Mucosa of descending colon (tissue), 3 donors: ENCODE measurements at regions not wholly inside any gene's neighbourhood (a gene's known extent, or its start where the extent isn't known, plus 50 kb on each side); places are given as distances from the start of the nearest gene placed in this dataset.
"Not testable (repeated sequence)": the region's sequence is repeated elsewhere in the genome, so short reads cannot be mapped to it uniquely, and the experiment has no call there.

Source experiments
- ATAC-seq: fragments of 200-7000 bp; cut with Tn5 transposase; one replicate; pipeline ENCODE4 v1.9.1; 2020; ENCODE audit warnings: mild to moderate bottlenecking, moderate library complexity
- DNase-seq, 3 donors: peaks; one replicate each; pipeline ENCODE4 v3.0.0-alpha.2; 2020
- H3K36me3 ChIP-seq: fragments of 200-600 bp; one replicate; pipeline ENCODE4 v1.8.0; 2021; ENCODE audit warnings: low read depth, mild to moderate bottlenecking
- H3K4me1 ChIP-seq: fragments of 200-600 bp; one replicate; pipeline ENCODE4 v1.8.0; 2021; ENCODE audit warnings: low read depth, mild to moderate bottlenecking
- H3K4me3 ChIP-seq: fragments of 200-600 bp; one replicate; pipeline ENCODE4 v1.8.0; 2021; ENCODE audit warnings: mild to moderate bottlenecking
- H3K9me3 ChIP-seq: fragments of 200-600 bp; one replicate; pipeline ENCODE4 v1.8.0; 2021; ENCODE audit warnings: mild to moderate bottlenecking
- intact Hi-C, 2 donors: fragments of 100-400 bp; cut with DNase I in 1 of 2; cut with micrococcal nuclease in 1 of 2; formaldehyde crosslinking; loops; one replicate each; pipeline versions ENCODE4 v1.11.0 to v1.11.1; 2022; cut with DNase I, micrococcal nuclease
- donor health status: DM: no; HTN: no; CAD: no; lungs with moderate emphysema.
- donor health status: DM: no; HTN: no; CAD: no.
- donor health status: DM: no; HTN: yes; CAD: no.

DNA sequence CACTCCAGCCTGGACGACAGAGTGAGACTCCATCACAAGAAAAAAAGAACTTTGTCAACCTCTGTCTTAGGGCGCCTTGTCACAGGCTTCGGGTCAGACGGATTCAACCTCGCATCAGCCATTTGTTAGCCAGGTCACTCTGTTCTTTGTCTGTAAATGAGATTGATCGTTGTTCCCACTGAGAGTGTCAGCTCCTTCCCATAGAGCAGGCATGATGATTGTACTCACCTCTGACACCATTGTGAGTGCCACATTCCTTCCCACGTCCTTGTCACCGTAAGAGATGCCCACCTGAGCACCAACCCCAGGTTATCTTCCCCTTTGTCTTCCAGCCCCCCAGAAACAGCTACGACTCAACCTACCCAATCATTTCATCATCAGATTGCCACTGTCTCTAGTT is 107.4 kb downstream of the NSUN5 start:
- ATAC-seq, H3K9me3 ChIP-seq, intact Hi-C loops, H3K36me3 ChIP-seq, H3K4me3 ChIP-seq, H3K4me1 ChIP-seq, DNase-seq: not testable (repeated sequence)

DNA sequence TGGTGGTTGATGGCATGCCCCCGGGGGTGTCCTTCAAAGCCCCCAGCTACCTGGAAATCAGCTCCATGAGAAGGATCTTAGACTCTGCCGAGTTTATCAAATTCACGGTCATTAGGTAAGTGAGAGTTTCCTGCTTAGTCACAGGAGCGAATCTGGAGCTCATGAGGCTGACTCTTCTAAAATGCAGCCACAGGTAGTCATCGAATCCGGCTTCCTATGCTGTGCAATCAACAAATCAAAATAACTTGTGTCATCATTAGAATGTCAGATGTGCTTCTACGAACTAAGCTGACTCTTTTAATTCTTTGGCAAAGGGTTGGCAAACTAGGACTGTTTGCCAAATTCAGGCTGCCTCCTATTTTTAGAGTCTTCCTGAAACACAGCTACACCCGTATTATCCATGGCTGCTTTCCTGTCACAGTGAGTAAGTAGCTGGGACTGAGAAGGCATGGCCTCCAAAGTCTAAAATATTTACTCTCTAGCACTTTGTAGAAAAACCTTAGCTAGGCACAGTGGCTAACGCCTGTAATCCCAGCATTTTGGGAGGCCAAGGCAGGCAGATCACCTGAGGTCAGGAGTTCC is 108.0 kb downstream of the NSUN5 start:
- H3K9me3 ChIP-seq, ATAC-seq, DNase-seq, H3K4me1 ChIP-seq, intact Hi-C loops, H3K36me3 ChIP-seq, H3K4me3 ChIP-seq: not testable (repeated sequence)

GRCh38 chr7:73193991-73194390 is 108.2 kb upstream of the SPDYE9 start:
- ATAC-seq, H3K4me3 ChIP-seq, intact Hi-C loops, H3K4me1 ChIP-seq, DNase-seq, H3K9me3 ChIP-seq, H3K36me3 ChIP-seq: not testable (repeated sequence)

DNA sequence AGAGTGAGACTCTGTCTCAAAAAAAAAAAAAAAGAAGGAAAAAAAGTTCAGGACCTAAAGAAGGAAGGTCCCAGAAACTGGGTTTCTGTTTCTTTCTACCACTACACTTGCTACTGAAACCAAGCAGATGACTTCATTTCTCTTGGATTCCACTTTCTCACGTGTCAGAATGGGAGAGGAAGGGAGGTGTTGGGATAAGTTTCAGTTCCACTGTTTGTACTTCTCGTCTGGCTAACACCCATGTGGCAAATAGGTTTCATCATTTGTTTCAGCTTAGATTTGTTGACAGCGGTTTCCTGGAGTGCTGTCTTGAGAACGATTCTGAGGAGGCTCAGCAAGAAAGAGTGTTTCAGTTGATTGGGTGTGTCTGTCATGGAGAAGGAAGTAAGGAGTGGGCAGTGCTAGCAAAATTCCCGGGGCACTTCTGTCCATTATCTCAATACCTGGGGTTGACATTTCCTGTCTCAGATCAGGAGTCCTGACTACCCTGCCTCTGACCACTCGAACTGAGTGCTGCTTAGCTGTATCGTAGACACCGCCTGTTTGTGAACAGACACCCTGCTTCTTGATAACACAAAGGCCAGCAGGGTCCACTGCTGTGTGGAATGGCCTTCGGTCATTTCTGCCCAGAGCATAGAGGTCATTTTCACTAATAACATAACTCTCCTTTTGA is 104.8 kb upstream of the SPDYE9 start:
- H3K9me3 ChIP-seq, intact Hi-C loops, DNase-seq, H3K36me3 ChIP-seq, H3K4me3 ChIP-seq, H3K4me1 ChIP-seq: not testable (repeated sequence)
- peak; percentile 80 for ATAC-seq

GRCh38 chr7:73188287-73188686 is 102.4 kb upstream of the SPDYE9 start:
- peak in 1 of 3 donors; percentile 4 for DNase-seq
- intact Hi-C loops, H3K9me3 ChIP-seq: not testable (repeated sequence)

GRCh38 chr7:73186589-73187309 is 100.9 kb upstream of the SPDYE9 start:
- H3K4me3 ChIP-seq, intact Hi-C loops, DNase-seq, H3K9me3 ChIP-seq, H3K4me1 ChIP-seq, H3K36me3 ChIP-seq, ATAC-seq: not testable (repeated sequence)

More at GRCh38 chr7:73188287-73188686, 102.4 kb upstream of the SPDYE9 start:
- ATAC-seq, H3K36me3 ChIP-seq, H3K4me3 ChIP-seq, H3K4me1 ChIP-seq: not testable (repeated sequence)

- DNase-seq, H3K4me3 ChIP-seq, intact Hi-C loops, H3K9me3 ChIP-seq, H3K4me1 ChIP-seq, H3K36me3 ChIP-seq, ATAC-seq: not testable (repeated sequence)
These were observed 91.0 kb upstream of the SPDYE9 start for GRCh38 chr7:73176813-73177212.

- DNase-seq, H3K36me3 ChIP-seq, H3K4me3 ChIP-seq, ATAC-seq, H3K4me1 ChIP-seq, H3K9me3 ChIP-seq, intact Hi-C loops: not testable (repeated sequence)
These were observed 89.5 kb upstream of the SPDYE9 start for GRCh38 chr7:73175322-73175721.

- intact Hi-C loops, H3K9me3 ChIP-seq, ATAC-seq, H3K36me3 ChIP-seq, H3K4me1 ChIP-seq, H3K4me3 ChIP-seq: not testable (repeated sequence)
- peak in 1 of 3 donors; percentile 21 for DNase-seq
These were observed 85.1 kb upstream of the SPDYE9 start for GRCh38 chr7:73170902-73171301.

DNA sequence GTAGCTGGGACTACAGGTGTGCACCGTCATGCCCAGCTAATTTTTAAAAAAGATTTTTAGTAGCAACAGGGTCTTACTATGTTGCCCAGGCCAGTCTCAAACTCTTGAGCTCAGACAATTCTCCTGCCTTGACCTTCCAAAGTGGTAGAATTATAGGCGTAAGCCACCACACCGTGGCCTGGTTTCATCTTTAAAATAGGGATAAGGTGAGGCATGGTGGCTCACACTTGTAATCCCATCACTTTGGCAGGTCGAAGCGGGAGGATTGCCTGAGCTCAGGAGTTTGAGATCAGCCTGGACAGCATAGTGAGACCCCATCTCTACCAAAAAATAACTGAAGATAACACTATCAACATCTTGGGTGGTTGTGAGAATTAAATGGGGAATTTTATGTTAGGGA is 84.6 kb upstream of the SPDYE9 start:
- DNase-seq, H3K9me3 ChIP-seq, ATAC-seq, H3K4me1 ChIP-seq, H3K36me3 ChIP-seq, intact Hi-C loops, H3K4me3 ChIP-seq: not testable (repeated sequence)

- intact Hi-C loops, DNase-seq, H3K4me1 ChIP-seq, H3K4me3 ChIP-seq, H3K36me3 ChIP-seq, H3K9me3 ChIP-seq: not testable (repeated sequence)
- peak; percentile 84 for ATAC-seq
These were observed 80.3 kb upstream of the SPDYE9 start for GRCh38 chr7:73166152-73166551.

DNA sequence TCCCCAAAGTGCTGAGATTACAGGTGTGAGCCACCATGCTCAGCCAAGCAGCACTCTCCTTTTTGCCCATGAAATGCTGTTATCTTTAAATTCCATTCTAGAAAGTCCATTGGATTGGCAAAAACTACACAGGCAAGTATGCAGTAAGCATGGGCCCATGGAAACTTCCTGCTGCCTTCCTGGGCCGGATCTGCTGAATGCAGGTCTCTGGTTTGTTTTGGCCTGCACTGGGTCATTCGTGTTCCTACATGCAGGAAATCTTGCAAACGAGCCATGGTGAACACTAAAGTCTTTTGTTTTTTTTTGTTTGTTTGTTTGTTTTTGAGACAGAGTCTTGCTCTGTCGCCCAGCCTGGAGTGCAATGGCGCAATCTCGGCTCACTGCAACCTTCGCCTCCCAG is 76.8 kb upstream of the SPDYE9 start:
- H3K36me3 ChIP-seq, DNase-seq, H3K4me3 ChIP-seq, ATAC-seq, H3K4me1 ChIP-seq, H3K9me3 ChIP-seq, intact Hi-C loops: not testable (repeated sequence)

GRCh38 chr7:73161727-73162126 is 75.9 kb upstream of the SPDYE9 start:
- ATAC-seq, intact Hi-C loops, H3K36me3 ChIP-seq, H3K4me1 ChIP-seq, DNase-seq, H3K4me3 ChIP-seq, H3K9me3 ChIP-seq: not testable (repeated sequence)

DNA sequence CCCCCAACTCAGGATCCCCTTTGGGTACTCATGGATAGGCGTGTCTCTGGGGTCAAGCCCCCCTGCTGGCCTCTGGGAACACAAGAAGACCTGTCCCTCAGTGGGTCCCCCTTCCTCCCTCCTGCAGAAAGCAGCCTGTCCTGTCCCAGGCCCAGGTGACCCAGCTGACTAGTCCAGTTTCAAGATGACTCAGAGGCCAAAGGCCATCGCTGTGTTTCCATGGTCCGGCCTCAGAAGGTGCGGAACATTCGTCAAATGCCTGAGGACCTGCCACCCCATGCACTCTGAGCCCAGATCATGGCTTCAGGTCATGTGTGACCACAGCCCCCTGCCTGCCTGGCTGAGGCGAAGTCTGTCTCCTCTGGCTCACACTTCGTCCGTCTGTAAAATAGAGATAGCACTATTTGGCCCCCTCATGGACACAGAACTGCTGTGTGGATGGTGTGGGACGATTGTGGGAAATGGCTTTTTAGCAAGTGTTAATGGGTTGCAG is 71.4 kb upstream of the SPDYE9 start:
- intact Hi-C loops, H3K4me1 ChIP-seq, H3K4me3 ChIP-seq, DNase-seq, H3K9me3 ChIP-seq, H3K36me3 ChIP-seq: not testable (repeated sequence)
- peak; percentile 26 for ATAC-seq
